GM18505 (cell line): ENCODE measurements at regions not wholly inside any gene's neighbourhood (a gene's known extent, or its start where the extent isn't known, plus 50 kb on each side); places are given as distances from the start of the nearest gene placed in this dataset.
"Not testable (repeated sequence)": the region's sequence is repeated elsewhere in the genome, so short reads cannot be mapped to it uniquely, and the experiment has no call there.

Source experiments
- ATAC-seq: cut with Tn5 transposase; IDR thresholded peaks from one replicate; pipeline ENCODE4 v1.9.1; 2021; ENCODE audit not compliant: unreplicated experiment
- POLR2A ChIP-seq: IDR thresholded peaks from 4 replicates; pipeline ENCODE4 v1.6.1; 2011; ENCODE audit warnings: borderline replicate concordance; ENCODE audit not compliant: insufficient read depth, insufficient read length; ENCODE audit errors: extremely low read depth

DNA sequence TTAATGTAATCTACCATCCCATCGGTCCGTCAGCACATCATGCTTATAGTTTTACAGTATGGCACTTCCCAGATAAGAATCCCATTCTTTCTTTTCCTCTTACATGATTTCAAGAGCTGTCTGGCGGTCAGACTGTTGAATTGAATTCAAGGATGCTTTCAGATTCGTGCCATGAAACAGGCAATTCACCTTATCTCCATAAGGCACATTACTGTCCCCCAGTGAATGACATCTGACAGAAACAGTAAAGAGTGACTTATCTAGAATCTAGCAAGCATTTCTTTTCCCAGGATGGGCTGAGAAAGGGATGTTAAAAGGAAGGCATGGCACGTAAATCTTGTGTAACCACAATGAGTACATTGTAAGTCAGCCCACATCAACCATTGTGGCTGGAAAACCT is 61.1 kb upstream of the SEM1 start:
- no peak for ATAC-seq
- TF ChIP-seq POLR2A: no peak

DNA sequence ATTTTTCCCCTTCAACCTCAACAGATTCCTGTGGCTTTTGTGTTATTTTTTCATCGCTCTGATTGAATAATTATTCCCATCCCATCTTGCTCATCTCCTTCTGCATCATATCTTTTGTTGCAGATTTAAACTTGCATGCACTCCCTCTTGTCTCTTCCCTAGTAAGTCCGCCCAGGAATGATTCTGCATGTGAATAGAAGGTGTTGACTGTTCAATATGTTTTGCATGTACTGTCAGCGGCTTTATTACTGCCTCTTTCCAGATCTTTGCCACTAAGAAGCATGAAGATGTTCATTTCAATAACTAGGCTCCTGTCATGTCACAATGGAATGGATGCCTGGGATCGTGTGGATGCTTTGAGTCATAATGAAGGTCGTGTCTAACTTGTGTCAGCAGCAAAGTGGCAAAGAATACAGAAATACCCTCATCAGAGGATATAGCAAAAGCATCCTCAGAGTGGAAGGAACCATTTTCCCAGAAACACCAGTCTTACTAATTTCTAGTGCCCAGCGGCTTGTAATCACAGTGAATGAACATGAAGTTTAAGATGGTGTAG is 62.6 kb upstream of the SEM1 start:
- no peak for ATAC-seq
- no peak for TF ChIP-seq POLR2A

GRCh38 chr7:96773483-96773882 is 63.8 kb upstream of the SEM1 start:
- no peak for ATAC-seq
- no peak for TF ChIP-seq POLR2A

DNA sequence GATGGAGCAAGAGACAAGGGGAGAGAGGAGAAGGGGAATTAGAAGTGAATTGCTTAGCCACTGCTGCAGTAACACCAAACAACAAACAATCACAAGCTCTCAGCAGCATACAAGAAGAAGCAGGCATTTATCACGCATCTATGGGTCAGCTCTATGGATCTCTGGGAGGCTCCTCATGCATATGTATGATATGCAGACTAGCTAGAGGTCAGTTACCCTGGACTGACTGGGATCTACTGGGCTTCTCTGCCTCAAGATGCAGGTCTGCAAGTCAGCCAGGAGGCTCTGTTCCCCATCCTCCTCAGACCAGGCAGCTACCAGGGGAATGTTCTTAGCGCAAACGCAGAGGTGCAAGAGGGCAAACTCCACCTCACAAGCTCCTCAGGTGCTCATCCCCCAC is 64.7 kb upstream of the SEM1 start:
- TF ChIP-seq POLR2A: no peak
- ATAC-seq: no peak

DNA sequence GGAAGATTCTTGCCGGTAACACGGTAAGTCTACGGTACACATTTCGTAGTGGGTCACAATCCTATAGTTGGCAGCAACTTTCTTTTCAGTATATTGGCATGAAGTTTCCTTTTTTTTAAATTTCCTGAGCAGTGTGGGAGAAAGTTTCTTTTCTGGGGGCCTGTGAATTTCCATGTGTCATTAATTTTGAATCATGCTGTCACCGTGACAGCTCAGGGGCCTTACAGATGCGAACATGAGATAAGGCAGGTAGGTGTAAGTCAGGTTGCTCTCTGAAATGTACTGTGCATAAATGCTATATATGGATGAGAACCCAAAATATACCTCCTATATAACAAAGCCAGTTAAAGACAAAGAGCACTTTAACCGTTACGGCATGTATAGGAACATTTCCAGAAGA is 65.4 kb upstream of the SEM1 start:
- TF ChIP-seq POLR2A: no peak
- no peak for ATAC-seq

- TF ChIP-seq POLR2A: no peak
- ATAC-seq: no peak
These were observed 68.6 kb upstream of the SEM1 start for GRCh38 chr7:96778263-96778662.

- TF ChIP-seq POLR2A: no peak
These were observed 72.3 kb upstream of the SEM1 start for GRCh38 chr7:96781919-96782318.

GRCh38 chr7:96782686-96783298 is 73.1 kb upstream of the SEM1 start:
- ATAC-seq: not testable (repeated sequence)

More at GRCh38 chr7:96781919-96782318, 72.3 kb upstream of the SEM1 start:
- no peak for ATAC-seq

DNA sequence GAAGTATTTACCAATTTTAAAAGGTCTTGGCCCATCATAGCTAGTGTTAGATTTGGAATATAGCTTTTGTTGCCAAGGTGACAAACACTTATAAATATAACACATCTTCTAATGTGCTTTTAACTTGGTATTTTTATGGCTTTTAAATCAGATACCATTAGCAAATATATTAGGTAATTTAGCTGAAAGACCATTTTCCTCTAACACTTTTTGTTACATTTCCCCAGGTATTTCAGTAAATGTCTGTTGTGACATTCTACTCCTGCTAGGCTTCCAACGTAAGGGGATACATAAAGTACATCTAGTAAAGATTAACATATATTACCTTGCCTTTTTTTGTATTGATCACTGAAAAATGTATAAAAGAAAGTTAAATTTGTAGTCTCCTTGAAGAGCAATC is 75.0 kb upstream of the SEM1 start:
- no peak for ATAC-seq
- no peak for TF ChIP-seq POLR2A

- no peak for ATAC-seq
- no peak for TF ChIP-seq POLR2A
These were observed 76.8 kb upstream of the SEM1 start for GRCh38 chr7:96786261-96786997.

DNA sequence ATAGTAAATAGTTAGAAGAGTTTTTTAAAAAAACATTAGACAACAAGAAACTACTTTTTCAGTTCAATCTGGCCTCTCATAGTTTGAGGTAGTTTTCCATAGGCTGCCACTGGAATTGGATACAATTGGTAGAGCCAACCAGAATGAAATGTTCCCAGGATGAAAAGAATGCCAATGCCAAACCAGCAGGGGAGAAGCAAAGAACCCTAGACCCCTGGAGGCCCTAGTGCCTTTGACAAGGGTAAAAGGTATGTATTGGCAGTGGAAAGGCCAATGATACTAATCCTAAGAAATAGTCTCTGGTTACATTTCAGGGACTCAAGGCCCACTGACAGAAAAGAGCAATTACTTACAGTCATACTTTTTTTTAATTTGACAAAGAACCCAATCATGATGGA is 77.4 kb upstream of the SEM1 start:
- no peak for ATAC-seq

GRCh38 chr7:96789914-96790313 is 80.3 kb upstream of the SEM1 start:
- ATAC-seq: no peak
- TF ChIP-seq POLR2A: no peak

More for the DNA sequence above, 77.4 kb upstream of the SEM1 start:
- no peak for TF ChIP-seq POLR2A

GRCh38 chr7:96792115-96792514 is 82.5 kb upstream of the SEM1 start:
- no peak for TF ChIP-seq POLR2A
- no peak for ATAC-seq

- TF ChIP-seq POLR2A: no peak
- no peak for ATAC-seq
These were observed 84.4 kb upstream of the SEM1 start for GRCh38 chr7:96794063-96794462.
